GM12878 (cell line): ENCODE measurements at regions not wholly inside any gene's neighbourhood (a gene's known extent, or its start where the extent isn't known, plus 50 kb on each side); places are given as distances from the start of the nearest gene placed in this dataset.

ENCODE experiments used
- ATAC-seq: fragments of 200-7000 bp; cut with Tn5 transposase; 3 replicates; pipeline ENCODE4 v1.9.1; 2020; ENCODE audit warnings: mild to moderate bottlenecking, moderate library complexity
- BruUV-seq: library from RNA; stranded (reverse); fragments of 400-500 nt; replicated peaks from 2 replicates; lab custom pipeline; 2021; lab: Mats Ljungman, UMichigan
- CTCF ChIA-PET: fragments of 300-600 bp; sonication (Branson Sonifier 250); formaldehyde crosslinking; extraction: SDS; loops from one replicate; lab custom pipeline; 2021; ENCODE audit warnings: inconsistent platforms; lab: Yijun Ruan, JAX
- POLR2A ChIA-PET: fragments of 350-600 bp; formaldehyde crosslinking; extraction: SDS; loops from one replicate; lab custom pipeline; 2021; ENCODE audit warnings: inconsistent platforms; lab: Charles Lee
- RAD21 ChIA-PET: fragments of 300-600 bp; sonication (Branson Sonifier 250); formaldehyde crosslinking; loops from one replicate; lab custom pipeline; 2023; ENCODE audit warnings: antibody characterized with exemption; ENCODE audit not compliant: unreplicated experiment; lab: Charles Lee
- SMC1A ChIA-PET: fragments of 300-600 bp; sonication (Branson Sonifier 250); formaldehyde crosslinking; loops from one replicate; lab custom pipeline; 2023; ENCODE audit not compliant: unreplicated experiment, uncharacterized antibody; lab: Charles Lee
- DNase-seq: peaks from one replicate; pipeline ENCODE4 v3.0.0-alpha.2; 2011; ENCODE audit warnings: low read depth, low spot score
- FAIRE-seq: peaks from 3 replicates; lab custom pipeline; 2011; peaks lifted over from hg19 to GRCh38; lab: Jason Lieb, UNC
- H2AFZ ChIP-seq: 2 replicates; pipeline ENCODE4 v1.6.0; 2011; ENCODE audit warnings: low read depth, low read length, control low read depth; ENCODE audit not compliant: control insufficient read depth
- H3K27ac ChIP-seq: 2 replicates; pipeline ENCODE4 v1.5.1; 2011; ENCODE audit warnings: control low read depth; ENCODE audit not compliant: control insufficient read depth, insufficient read depth
- H3K27me3 ChIP-seq, 2 experiments: replicated peaks in 1 of 2; 2 replicates each; pipeline versions ENCODE4 v1.6.0 to v1.6.1; 2011; ENCODE audit warnings: low read length in 1 of 2; ENCODE audit not compliant: control insufficient read depth in 2 of 2, insufficient read depth in 2 of 2
- H3K36me3 ChIP-seq, 2 experiments: 2 replicates each; pipeline ENCODE4 v1.5.1; 2011; ENCODE audit warnings: low read length in 1 of 2; ENCODE audit not compliant: control insufficient read depth in 2 of 2, insufficient read depth in 2 of 2
- H3K4me1 ChIP-seq: 2 replicates; pipeline ENCODE4 v1.6.1; 2011; ENCODE audit warnings: mild to moderate bottlenecking, low read length, moderate library complexity, mixed read lengths; ENCODE audit not compliant: control insufficient read depth, insufficient read depth
- H3K4me2 ChIP-seq: 2 replicates; pipeline ENCODE4 v1.6.0; 2011; ENCODE audit warnings: control low read depth; ENCODE audit not compliant: control insufficient read depth, insufficient read depth
- H3K4me3 ChIP-seq: fragments of 200-600 bp; sonication (generic); 2 replicates; pipeline ENCODE4 v1.5.1; 2016
- H3K79me2 ChIP-seq: 2 replicates; pipeline ENCODE4 v1.6.0; 2011; ENCODE audit warnings: low read length; ENCODE audit not compliant: control insufficient read depth, insufficient read depth
- H3K9ac ChIP-seq: 2 replicates; pipeline ENCODE4 v1.8.0; 2011; ENCODE audit warnings: low read length, control low read depth, mixed read lengths; ENCODE audit not compliant: control insufficient read depth, insufficient read depth
- H3K9me3 ChIP-seq: replicated peaks from 3 replicates; pipeline ENCODE4 v1.5.1; 2011; ENCODE audit warnings: mild to moderate bottlenecking, low read length; ENCODE audit not compliant: control insufficient read depth, insufficient read depth
- H4K20me1 ChIP-seq: 2 replicates; pipeline ENCODE4 v1.6.0; 2011; ENCODE audit not compliant: control insufficient read depth, insufficient read depth
- E2F8 ChIP-seq: fragments of 450-650 bp; IDR thresholded peaks from 2 replicates; pipeline ENCODE4 v1.6.1; 2018; ENCODE audit warnings: mild to moderate bottlenecking, low read depth, moderate library complexity; ENCODE audit not compliant: partially characterized antibody
- ESRRA ChIP-seq: IDR thresholded peaks from 2 replicates; pipeline ENCODE4 v1.6.1; 2012; ENCODE audit warnings: mild to moderate bottlenecking, low read length, improper control_type of control experiment
- HDAC6 ChIP-seq: fragments of 200-600 bp; sonication (generic); IDR thresholded peaks from one replicate; pipeline ENCODE4 v1.8.0; 2017; ENCODE audit warnings: antibody characterized with exemption; ENCODE audit not compliant: unreplicated experiment
- KDM1A ChIP-seq: fragments of 200-600 bp; sonication (generic); IDR thresholded peaks from 2 replicates; pipeline ENCODE4 v1.6.1; 2016; ENCODE audit warnings: borderline replicate concordance
- MAX ChIP-seq: IDR thresholded peaks from 2 replicates; pipeline ENCODE4 v1.6.1; 2012; ENCODE audit warnings: low read depth, low read length, improper control_type of control experiment
- MEF2A ChIP-seq: IDR thresholded peaks from 2 replicates; pipeline ENCODE4 v1.6.1; 2011; ENCODE audit warnings: low read depth, mild to moderate bottlenecking, low read length, moderate library complexity; ENCODE audit not compliant: insufficient read depth
- MEF2B ChIP-seq: fragments of 450-650 bp; IDR thresholded peaks from 2 replicates; pipeline ENCODE4 v1.6.1; 2018; ENCODE audit warnings: mild to moderate bottlenecking, moderate library complexity; ENCODE audit not compliant: partially characterized antibody, poor library complexity, severe bottlenecking
- MLLT1 ChIP-seq: fragments of 450-650 bp; IDR thresholded peaks from 2 replicates; pipeline ENCODE4 v1.6.1; 2016; ENCODE audit warnings: mild to moderate bottlenecking
- NFYA ChIP-seq: IDR thresholded peaks from 2 replicates; pipeline ENCODE4 v1.6.1; 2011; ENCODE audit warnings: low read depth, mild to moderate bottlenecking, low read length, improper control_type of control experiment, borderline replicate concordance
- NR2F1 ChIP-seq: fragments of 450-650 bp; conservative IDR thresholded peaks from 2 replicates; pipeline ENCODE4 v1.6.1; 2017; ENCODE audit warnings: mild to moderate bottlenecking
- PBX3 ChIP-seq: IDR thresholded peaks from 2 replicates; pipeline ENCODE4 v1.6.1; 2011; ENCODE audit warnings: mild to moderate bottlenecking, low read depth, low read length, moderate library complexity; ENCODE audit not compliant: insufficient replicate concordance
- POLR2A ChIP-seq: IDR thresholded peaks from 2 replicates; pipeline ENCODE4 v1.6.1; 2011; ENCODE audit warnings: low read depth, mild to moderate bottlenecking, low read length
- POLR2AphosphoS2 ChIP-seq: IDR thresholded peaks from 2 replicates; pipeline ENCODE4 v1.6.1; 2011; ENCODE audit warnings: low read depth, mild to moderate bottlenecking, low read length, improper control_type of control experiment, moderate library complexity
- SMAD1 ChIP-seq: fragments of 450-650 bp; IDR thresholded peaks from 2 replicates; pipeline ENCODE4 v1.6.1; 2018; ENCODE audit warnings: mild to moderate bottlenecking, low read depth; ENCODE audit not compliant: partially characterized antibody
- SMC3 ChIP-seq: IDR thresholded peaks from 2 replicates; pipeline ENCODE4 v1.6.1; 2011; ENCODE audit warnings: low read length, improper control_type of control experiment, borderline replicate concordance
- TAF1 ChIP-seq: IDR thresholded peaks from 2 replicates; pipeline ENCODE4 v1.6.1; 2011; ENCODE audit warnings: mild to moderate bottlenecking, low read depth, low read length, borderline replicate concordance
- TBL1XR1 ChIP-seq: IDR thresholded peaks from 2 replicates; pipeline ENCODE4 v1.6.1; 2012; ENCODE audit warnings: low read depth, low read length, improper control_type of control experiment
- TCF3 ChIP-seq: IDR thresholded peaks from 2 replicates; pipeline ENCODE4 v1.6.1; 2012; ENCODE audit warnings: low read depth, mild to moderate bottlenecking, low read length, borderline replicate concordance; ENCODE audit not compliant: insufficient read depth
- WGBS: methylation state at CpG from one replicate; pipeline ENCODE4 v1.1.6; 2016; ENCODE audit warnings: low lambda C conversion rate; ENCODE audit not compliant: insufficient replicate concordance, insufficient coverage; ENCODE audit errors: missing lambda C conversion rate; 5-methylcytosine and 5-hydroxymethylcytosine counted together
- in situ Hi-C: fragments of 300-500 bp; cut with MboI; formaldehyde crosslinking; loops from 9 replicates; pipeline ENCODE4 v1.14.3; 2018; ENCODE audit warnings: mixed read lengths
- intact Hi-C: fragments of 100-400 bp; cut with micrococcal nuclease; formaldehyde crosslinking; loops from one replicate; pipeline ENCODE4 v1.14.2; 2022; ENCODE audit not compliant: unreplicated experiment

GRCh38 chr3:40793730-40794129 is 269.0 kb downstream of the ZNF621 start:
- Histone ChIP-seq H3K4me3 (no peak overlapping the region), H3K9me3 (no peaks in the 10 kb centered on the region), H3K4me2 (no peak overlapping the region), H3K79me2 (no peaks in the 10 kb centered on the region), H2AFZ (no peak overlapping the region), H3K9ac (no peak overlapping the region), H3K36me3 (no peaks in the 10 kb centered on the region), H3K4me1 (no peaks in the 10 kb centered on the region), H3K27me3 (no peaks in the 10 kb centered on the region), H3K27ac (no peak overlapping the region), H4K20me1 (no peaks in the 10 kb centered on the region)
- in situ Hi-C loops, result no loop called here
- DNase-seq (no peak), ATAC-seq (no peak), FAIRE-seq (no peak)
- ChIA-PET RAD21 (no interaction called here), CTCF (no interaction called here), POLR2A (no interaction called here), SMC1A (no interaction called here)
- no peak for TF ChIP-seq MEF2A
- no peak for TF ChIP-seq MEF2B
- no peak for TF ChIP-seq ESRRA
- TF ChIP-seq MAX, result no peak
- no peak for TF ChIP-seq NFYA
- TF ChIP-seq POLR2A, result no peak
- TF ChIP-seq SMC3, result no peak
- TF ChIP-seq TCF3, result no peak
- no peak for TF ChIP-seq TBL1XR1
- no peak for TF ChIP-seq MLLT1
- no peak for TF ChIP-seq HDAC6
- no peak for TF ChIP-seq SMAD1
- no peak for TF ChIP-seq TAF1
- no peak for TF ChIP-seq KDM1A
- no peak for TF ChIP-seq NR2F1
- TF ChIP-seq POLR2AphosphoS2, result no peak
- TF ChIP-seq E2F8, result no peak
- TF ChIP-seq PBX3, result no peak
- intact Hi-C loops, result no loop called here
- BruUV-seq, result no TSS peak
- 5% methylated on average over 1 of the region's 4 CpGs for WGBS
